Lower leg skin (tissue), 3 donors: ENCODE measurements at regions not wholly inside any gene's neighbourhood (a gene's known extent, or its start where the extent isn't known, plus 50 kb on each side); places are given as distances from the start of the nearest gene placed in this dataset.

ENCODE experiments used
- CTCF ChIP-seq, 3 donors: fragments of 450-650 bp; IDR thresholded peaks; one replicate each; pipeline ENCODE4 v1.5.1; 2016; ENCODE audit warnings: antibody characterized with exemption in 3 of 3, mild to moderate bottlenecking in 3 of 3, moderate library complexity in 2 of 3
- POLR2A ChIP-seq, 2 donors: fragments of 450-650 bp; IDR thresholded peaks; one replicate each; pipeline ENCODE4 v1.6.1; 2016 to 2017; ENCODE audit warnings: antibody characterized with exemption in 2 of 2, mild to moderate bottlenecking in 1 of 2, moderate library complexity in 1 of 2

GRCh38 chr10:71093531-71093930 lies 118.8 kb upstream of the UNC5B start:
- TF ChIP-seq CTCF (IDR thresholded peaks at IDR 0.05): no peak
- no peak for TF ChIP-seq POLR2A (IDR thresholded peaks at IDR 0.05)
